ENCODE measurements at regions not wholly inside any gene's neighbourhood (a gene's known extent, or its start where the extent isn't known, plus 50 kb on each side); places are given as distances from the start of the nearest gene placed in this dataset.

GRCh38 chr1:239543873-239544272, 157.5 kb downstream of the CHRM3 start:
- TF ChIP-seq CTCF (IDR thresholded peaks at IDR 0.05) (no peak), POLR2A (IDR thresholded peaks at IDR 0.05) (no peak)
